HCT116 (cell line): ENCODE measurements at regions not wholly inside any gene's neighbourhood (a gene's known extent, or its start where the extent isn't known, plus 50 kb on each side); places are given as distances from the start of the nearest gene placed in this dataset.

ENCODE experiments used
- ATAC-seq: fragments of 200-7000 bp; cut with Tn5 transposase; 2 replicates; pipeline ENCODE4 v1.9.1; 2020; ENCODE audit warnings: mild to moderate bottlenecking, moderate library complexity
- BruUV-seq: library from RNA; stranded (reverse); fragments of 400-500 nt; replicated peaks from 2 replicates; lab custom pipeline; 2021; lab: Mats Ljungman, UMichigan
- CTCF ChIA-PET: fragments of 300-600 bp; sonication (Branson Sonifier 250); formaldehyde crosslinking; loops from one replicate; lab custom pipeline; 2021; ENCODE audit warnings: antibody characterized with exemption; lab: Charles Lee
- POLR2A ChIA-PET: fragments of 300-600, 350-600 bp; sonication (Branson Sonifier 250); formaldehyde crosslinking; loops from one replicate; lab custom pipeline; 2021; ENCODE audit warnings: antibody characterized with exemption; lab: Charles Lee
- RAD21 ChIA-PET, 2 experiments: fragments of 300-600 bp; sonication (Branson Sonifier 250); formaldehyde crosslinking; loops; one replicate each; lab custom pipeline; 2023; ENCODE audit warnings: low total read pairs in 2 of 2; ENCODE audit not compliant: uncharacterized antibody in 2 of 2, unreplicated experiment in 2 of 2, low non-redundant PET in 1 of 2; lab: Charles Lee
- DNase-seq: peaks from one replicate; pipeline ENCODE4 v3.0.0-alpha.2; 2010; ENCODE audit warnings: low read depth, low spot score
- H2AFZ ChIP-seq: fragments of 200-600 bp; shearing (Covaris generic), sonication (generic); 2 replicates; pipeline ENCODE4 v1.6.1; 2017; ENCODE audit warnings: low read depth, mixed run types, mixed read lengths, antibody characterized with exemption, low read length; ENCODE audit not compliant: poor library complexity, severe bottlenecking
- H3K27ac ChIP-seq: 2 replicates; pipeline ENCODE4 v1.5.1; 2012; ENCODE audit warnings: low read depth, low read length
- H3K27me3 ChIP-seq: fragments of 200-600 bp; sonication (generic); 2 replicates; pipeline ENCODE4 v1.6.1; 2016; ENCODE audit warnings: mixed run types, low read length, mixed read lengths; ENCODE audit not compliant: insufficient read depth
- H3K36me3 ChIP-seq, 2 experiments: fragments of 200-500 bp in 1 of 2; fragments of 200-600 bp in 1 of 2; sonication (Bioruptor generic) in 1 of 2; sonication (generic) in 1 of 2; 2 replicates each; pipeline versions ENCODE4 v1.5.1 to v1.6.1; 2014 to 2016; ENCODE audit warnings: low read length in 2 of 2, inconsistent platforms in 1 of 2, mixed read lengths in 1 of 2, mixed run types in 1 of 2; ENCODE audit not compliant: insufficient read depth in 2 of 2, control insufficient read depth in 1 of 2
- H3K4me1 ChIP-seq, 2 experiments: fragments of 200-600 bp in 1 of 2; sonication (generic) in 1 of 2; 2 replicates each; pipeline versions ENCODE4 v1.5.1 to v1.6.1; 2012 to 2017; ENCODE audit warnings: low read length in 2 of 2, inconsistent platforms in 1 of 2, mild to moderate bottlenecking in 1 of 2, mixed read lengths in 1 of 2, mixed run types in 1 of 2, moderate library complexity in 1 of 2; ENCODE audit not compliant: insufficient read depth in 2 of 2, control insufficient read depth in 1 of 2
- H3K4me2 ChIP-seq: fragments of 200-600 bp; sonication (generic); 2 replicates; pipeline ENCODE4 v1.6.1; 2017; ENCODE audit warnings: mixed run types, low read length, mixed read lengths
- H3K4me3 ChIP-seq, 2 experiments: fragments of 200-600 bp in 1 of 2; sonication (generic) in 1 of 2; replicated peaks in 1 of 2; 2 replicates each; pipeline ENCODE4 v1.5.1; 2011 to 2016; ENCODE audit warnings: low read length in 2 of 2, control low read depth in 1 of 2, low read depth in 1 of 2, mild to moderate bottlenecking in 1 of 2, mixed read lengths in 1 of 2, mixed run types in 1 of 2
- H3K79me2 ChIP-seq: fragments of 200-600 bp; sonication (generic); 2 replicates; pipeline ENCODE4 v1.6.1; 2017; ENCODE audit warnings: mild to moderate bottlenecking, mixed run types, low read length, moderate library complexity, mixed read lengths; ENCODE audit not compliant: insufficient read depth
- H3K9ac ChIP-seq: fragments of 200-600 bp; sonication (generic); 2 replicates; pipeline ENCODE4 v1.6.1; 2016; ENCODE audit warnings: low read length, mixed read lengths
- H3K9me2 ChIP-seq: fragments of 200-600 bp; sonication (generic), shearing (Covaris generic); 2 replicates; pipeline ENCODE4 v1.6.1; 2017; ENCODE audit warnings: mixed run types, mild to moderate bottlenecking, moderate library complexity; ENCODE audit not compliant: insufficient read depth
- H3K9me3 ChIP-seq, 2 experiments: fragments of 200-500 bp in 1 of 2; fragments of 200-600 bp in 1 of 2; sonication (Bioruptor generic) in 1 of 2; sonication (generic) in 1 of 2; 2 replicates each; pipeline ENCODE4 v1.6.1; 2014 to 2017; ENCODE audit warnings: low read length in 2 of 2, mixed read lengths in 2 of 2, inconsistent platforms in 1 of 2, low read depth in 1 of 2, mild to moderate bottlenecking in 1 of 2, mixed run types in 1 of 2, moderate library complexity in 1 of 2; ENCODE audit not compliant: control insufficient read depth in 1 of 2, insufficient read depth in 1 of 2
- H4K20me1 ChIP-seq: fragments of 200-600 bp; sonication (generic), shearing (Covaris generic); 2 replicates; pipeline ENCODE4 v1.6.1; 2017; ENCODE audit warnings: mixed run types, mild to moderate bottlenecking, moderate library complexity; ENCODE audit not compliant: insufficient read depth
- ATF3 ChIP-seq: IDR thresholded peaks from 2 replicates; pipeline ENCODE4 v1.6.1; 2012
- CBX3 ChIP-seq: IDR thresholded peaks from 2 replicates; pipeline ENCODE4 v1.6.1; 2012; ENCODE audit warnings: low read depth
- CEBPB ChIP-seq: IDR thresholded peaks from 2 replicates; pipeline ENCODE4 v1.6.1; 2012; ENCODE audit warnings: low read depth
- JUND ChIP-seq: IDR thresholded peaks from 2 replicates; pipeline ENCODE4 v1.6.1; 2012
- MAX ChIP-seq: IDR thresholded peaks from 2 replicates; pipeline ENCODE4 v1.6.1; 2012
- POLR2A ChIP-seq: IDR thresholded peaks from 2 replicates; pipeline ENCODE4 v1.7.0; 2011; ENCODE audit warnings: borderline replicate concordance; ENCODE audit not compliant: insufficient read depth, insufficient read length; ENCODE audit errors: extremely low read depth
- POLR2AphosphoS5 ChIP-seq: IDR thresholded peaks from 2 replicates; pipeline ENCODE4 v1.6.1; 2011; ENCODE audit warnings: mild to moderate bottlenecking, low read depth, low read length, moderate library complexity
- SP1 ChIP-seq: IDR thresholded peaks from 2 replicates; pipeline ENCODE4 v1.6.1; 2012; ENCODE audit warnings: low read depth
- ZNF274 ChIP-seq: fragments of 200-500 bp; sonication (Bioruptor generic); IDR thresholded peaks from 2 replicates; pipeline ENCODE4 v1.6.1; 2014; ENCODE audit warnings: mild to moderate bottlenecking, low read depth, low read length, inconsistent platforms
- intact Hi-C: fragments of 100-400 bp; cut with micrococcal nuclease; formaldehyde crosslinking; loops from 2 replicates; pipeline ENCODE4 v1.10.0; 2022

GRCh38 chr9:2419347-2419746, 202.2 kb upstream of the VLDLR start:
- H3K4me1 ChIP-seq = no peaks in the 10 kb centered on the region
- CTCF ChIA-PET = no interaction called here
- no peak overlapping the region for H3K4me2 ChIP-seq
- TF ChIP-seq MAX = no peak
- no peak for TF ChIP-seq CBX3
- no peak for TF ChIP-seq JUND
- H3K36me3 ChIP-seq = no peaks in the 10 kb centered on the region
- H3K27ac ChIP-seq = no peak overlapping the region
- H3K9me2 ChIP-seq = no peaks in the 10 kb centered on the region
- H3K9ac ChIP-seq = no peak overlapping the region
- H3K9me3 ChIP-seq = no peaks in the 10 kb centered on the region
- no peak overlapping the region for H2AFZ ChIP-seq
- POLR2A ChIA-PET = no interaction called here
- RAD21 ChIA-PET = no interaction called here
- DNase-seq (no peak), ATAC-seq (no peak)
- BruUV-seq = no TSS peak
- no peaks in the 10 kb centered on the region for H3K79me2 ChIP-seq
- H3K27me3 ChIP-seq = 0 out of 2 replicates have a peak, but pooled peaks cover 3% of the 10 kb centered on the region
- H3K4me3 ChIP-seq = no peak overlapping the region
- intact Hi-C loops = no loop called here
- H4K20me1 ChIP-seq = no peaks in the 10 kb centered on the region

GRCh38 chr9:2420543-2420942, 201.0 kb upstream of the VLDLR start:
- ChIA-PET POLR2A (no interaction called here), CTCF (no interaction called here), RAD21 (no interaction called here)
- no peak overlapping the region for H3K27ac ChIP-seq
- no peak overlapping the region for H2AFZ ChIP-seq
- peaks cover 7% of the 10 kb centered on the region; the same call in 1 of the 2 replicates for H3K27me3 ChIP-seq
- TF ChIP-seq ATF3 (no peak), POLR2A (no peak), SP1 (no peak), CEBPB (no peak), POLR2AphosphoS5 (no peak), CBX3 (no peak), ZNF274 (no peak)
- ATAC-seq (no peak), DNase-seq (no peak)
- intact Hi-C loops = no loop called here
- no peaks in the 10 kb centered on the region; the same call in 1 of the 2 replicates for H4K20me1 ChIP-seq
- no peaks in the 10 kb centered on the region for H3K36me3 ChIP-seq
- BruUV-seq = no TSS peak
- no peak overlapping the region for H3K9ac ChIP-seq
- no peaks in the 10 kb centered on the region for H3K9me2 ChIP-seq
- no peaks in the 10 kb centered on the region for H3K4me1 ChIP-seq
- no peak overlapping the region for H3K4me3 ChIP-seq
- H3K4me2 ChIP-seq = no peak overlapping the region
- no peaks in the 10 kb centered on the region for H3K79me2 ChIP-seq
- no peaks in the 10 kb centered on the region for H3K9me3 ChIP-seq
